ENCODE measurements at regions not wholly inside any gene's neighbourhood (a gene's known extent, or its start where the extent isn't known, plus 50 kb on each side); places are given as distances from the start of the nearest gene placed in this dataset.

GRCh38 chr5:51452562-51452961, 69.3 kb downstream of the ISL1 start (continued):
- TF ChIP-seq REST (IDR thresholded peaks at IDR 0.05; ENCODE audit: unreplicated experiment), result no peak

- H3K4me1 Mint-ChIP-seq, result peaks cover 10% of the 10 kb centered on the region
- H3K36me3 Mint-ChIP-seq (ENCODE audit: low read depth), result no peaks in the 10 kb centered on the region
- H3K36me3 ChIP-seq (ENCODE audit: insufficient read depth), result no peaks in the 10 kb centered on the region
- H3K27ac Mint-ChIP-seq, result peak overlapping the region; percentile 85
- peak; percentile 52 for DNase-seq (ENCODE audit: low spot score)
- no peaks in the 10 kb centered on the region for H3K79me2 ChIP-seq (replicated peaks; ENCODE audit: insufficient read depth)
- no peaks in the 10 kb centered on the region for H3K27me3 ChIP-seq (ENCODE audit: insufficient read depth)
- 0 out of 2 replicates have a peak, but pooled peaks cover 3% of the 10 kb centered on the region for H3K4me1 ChIP-seq (ENCODE audit: insufficient read depth)
- peak overlapping the region; percentile 72 for H2AFZ ChIP-seq
- H3K9me2 ChIP-seq (ENCODE audit: insufficient read depth), result no peaks in the 10 kb centered on the region
- peak overlapping the region; percentile 53 for H3K4me2 ChIP-seq
- H3K9me3 Mint-ChIP-seq, result no peaks in the 10 kb centered on the region
- peak; percentile 79 for ATAC-seq
- H3K27me3 Mint-ChIP-seq (ENCODE audit: insufficient read depth, low read depth, poor library complexity), result no peaks in the 10 kb centered on the region
- H3K4me3 Mint-ChIP-seq, result peak overlapping the region; percentile 55
- H3F3A ChIP-seq (replicated peaks; ENCODE audit: low read depth), result no peaks in the 10 kb centered on the region
- no peak overlapping the region for H3K27ac ChIP-seq (ENCODE audit: low read depth)
- peak overlapping the region; percentile 29; the same call in 1 of the 2 replicates for H3K4me3 ChIP-seq
- H4K20me1 ChIP-seq (replicated peaks; ENCODE audit: insufficient read depth), result no peaks in the 10 kb centered on the region
- TF ChIP-seq STAT1 (IDR thresholded peaks at IDR 0.05; ENCODE audit: unreplicated experiment) (no peak), REST (IDR thresholded peaks at IDR 0.05; ENCODE audit: unreplicated experiment) (no peak), POLR2AphosphoS5 (IDR thresholded peaks at IDR 0.05; ENCODE audit: low read depth) (no peak), ZNF114 (CRISPR knock-in tag; IDR thresholded peaks at IDR 0.05) (no peak), CTCF (conservative IDR thresholded peaks at IDR 0.05; ENCODE audit: low read depth in 2 of 2) (no peak), EZH2phosphoT487 (IDR thresholded peaks at IDR 0.05; ENCODE audit: unreplicated experiment) (no peak), EZH2 (IDR thresholded peaks at IDR 0.05; ENCODE audit: low read depth, unreplicated experiment) (no peak), JUNB (IDR thresholded peaks at IDR 0.05; ENCODE audit: unreplicated experiment) (no peak), ZNF462 (CRISPR knock-in tag; IDR thresholded peaks at IDR 0.05) (no peak), CREB1 (CRISPR knock-in tag; IDR thresholded peaks at IDR 0.05; ENCODE audit: low read depth) (no peak)
Observed at GRCh38 chr5:51465165-51465564, 81.9 kb downstream of the ISL1 start.
